HepG2 (cell line): ENCODE measurements at regions not wholly inside any gene's neighbourhood (a gene's known extent, or its start where the extent isn't known, plus 50 kb on each side); places are given as distances from the start of the nearest gene placed in this dataset.

Experiments
- ATAC-seq: fragments of 200-7000 bp; cut with Tn5 transposase; 3 replicates; pipeline ENCODE4 v1.9.1; 2020; ENCODE audit warnings: mild to moderate bottlenecking, moderate library complexity
- BruUV-seq: library from RNA; stranded (reverse); fragments of 400-500 nt; replicated peaks from 2 replicates; lab custom pipeline; 2021; lab: Mats Ljungman, UMichigan
- CTCF ChIA-PET: fragments of 300-600 bp; formaldehyde crosslinking; extraction: SDS; loops from one replicate; lab custom pipeline; 2021; ENCODE audit warnings: low total read pairs, inconsistent platforms, low intra/inter-chr PET ratio; lab: Yijun Ruan, JAX
- POLR2A ChIA-PET: fragments of 350-600 bp; sonication (Branson Sonifier 250); formaldehyde crosslinking; loops from one replicate; lab custom pipeline; 2020; ENCODE audit warnings: antibody characterized with exemption, inconsistent platforms; lab: Yijun Ruan, JAX
- DNase-seq: peaks from one replicate; pipeline ENCODE4 v3.0.0-alpha.2; 2015; ENCODE audit warnings: low spot score
- FAIRE-seq: peaks from 3 replicates; lab custom pipeline; 2011; peaks lifted over from hg19 to GRCh38; lab: Jason Lieb, UNC
- H2AFZ ChIP-seq: one replicate; pipeline ENCODE4 v1.6.1; 2011; ENCODE audit warnings: low read length, inconsistent platforms
- H3K27ac ChIP-seq: fragments of 300-600 bp; 3 replicates; pipeline ENCODE4 v1.8.0; 2011; ENCODE audit warnings: mixed run types, mild to moderate bottlenecking, mixed read lengths, low read length, inconsistent platforms; ENCODE audit not compliant: insufficient read depth; ENCODE audit errors: extremely low read length
- H3K27me3 ChIP-seq, 2 experiments: fragments of 200-600 bp in 1 of 2; 2 replicates in 1 of 2; 3 replicates in 1 of 2; pipeline versions ENCODE4 v1.6.0 to v1.8.0; 2011; ENCODE audit warnings: low read length in 2 of 2, mild to moderate bottlenecking in 2 of 2, moderate library complexity in 2 of 2, inconsistent platforms in 1 of 2; ENCODE audit not compliant: insufficient read depth in 2 of 2, control insufficient read depth in 1 of 2
- H3K36me3 ChIP-seq, 2 experiments: fragments of 200-600 bp in 1 of 2; replicated peaks in 1 of 2; 2 replicates in 1 of 2; 3 replicates in 1 of 2; pipeline versions ENCODE4 v1.5.1 to v1.8.0; 2011; ENCODE audit warnings: low read length in 2 of 2, inconsistent platforms in 1 of 2; ENCODE audit not compliant: insufficient read depth in 2 of 2, control insufficient read depth in 1 of 2
- H3K4me1 ChIP-seq: 2 replicates; pipeline ENCODE4 v1.5.1; 2012; ENCODE audit warnings: low read length, inconsistent platforms; ENCODE audit not compliant: insufficient read depth
- H3K4me2 ChIP-seq: 2 replicates; pipeline ENCODE4 v1.6.0; 2011; ENCODE audit warnings: low read depth, low read length, inconsistent platforms
- H3K4me3 ChIP-seq, 3 experiments: fragments of 200-600 bp in 1 of 3; sonication (generic), shearing (Covaris generic) in 1 of 3; replicated peaks in 1 of 3; 2 replicates each; pipeline ENCODE4 v1.5.1; 2011 to 2016; ENCODE audit warnings: low read length in 3 of 3, inconsistent platforms in 2 of 3, low read depth in 2 of 3, mild to moderate bottlenecking in 2 of 3, control low read depth in 1 of 3, mixed read lengths in 1 of 3; ENCODE audit not compliant: insufficient read depth in 1 of 3
- H3K79me2 ChIP-seq: one replicate; pipeline ENCODE4 v1.6.1; 2011; ENCODE audit warnings: low read length, inconsistent platforms; ENCODE audit not compliant: insufficient read depth
- H3K9ac ChIP-seq: 2 replicates; pipeline ENCODE4 v1.6.0; 2011; ENCODE audit warnings: mild to moderate bottlenecking, low read depth, low read length, inconsistent platforms; ENCODE audit not compliant: insufficient read depth
- H3K9me3 ChIP-seq: 2 replicates; pipeline ENCODE4 v1.5.1; 2012; ENCODE audit warnings: mild to moderate bottlenecking, low read length
- H4K20me1 ChIP-seq: 2 replicates; pipeline ENCODE4 v1.6.0; 2011; ENCODE audit warnings: inconsistent platforms, mild to moderate bottlenecking, low read length, moderate library complexity; ENCODE audit not compliant: insufficient read depth
- DNMT1 ChIP-seq: sonication (generic); formaldehyde crosslinking; IDR thresholded peaks from 2 replicates; pipeline ENCODE4 v1.5.1; 2020; ENCODE audit warnings: mild to moderate bottlenecking, missing genetic modification reagents
- FIP1L1 ChIP-seq: fragments of 200-400 bp; formaldehyde crosslinking; IDR thresholded peaks from 2 replicates; pipeline ENCODE4 v1.6.1; 2018; ENCODE audit warnings: low read depth, mild to moderate bottlenecking, low read length, moderate library complexity, borderline replicate concordance; ENCODE audit not compliant: insufficient read depth
- HBP1 ChIP-seq: IDR thresholded peaks from 2 replicates; pipeline ENCODE4 v1.6.1; 2016; ENCODE audit warnings: low read depth, control low read depth
- IRF2 ChIP-seq: IDR thresholded peaks from 2 replicates; pipeline ENCODE4 v1.6.1; 2018; ENCODE audit warnings: missing genetic modification reagents, missing compliant biosample characterization
- KAT8 ChIP-seq: IDR thresholded peaks from 2 replicates; pipeline ENCODE4 v1.6.1; 2016; ENCODE audit warnings: missing genetic modification reagents, missing compliant biosample characterization
- MAZ ChIP-seq, 2 experiments: sonication (generic) in 1 of 2; formaldehyde crosslinking in 1 of 2; IDR thresholded peaks; 2 replicates each; pipeline versions ENCODE4 v1.5.0 to v1.6.1; 2012 to 2020; ENCODE audit warnings: low read depth in 2 of 2, mild to moderate bottlenecking in 2 of 2, borderline replicate concordance in 1 of 2, improper control_type of control experiment in 1 of 2, low read length in 1 of 2, missing genetic modification reagents in 1 of 2, moderate library complexity in 1 of 2
- NR2C2 ChIP-seq: sonication (generic); formaldehyde crosslinking; IDR thresholded peaks from 2 replicates; pipeline ENCODE4 v1.4.0; 2020; ENCODE audit warnings: missing genetic modification reagents, mild to moderate bottlenecking, moderate library complexity, borderline replicate concordance
- NR2F2 ChIP-seq: IDR thresholded peaks from 2 replicates; pipeline ENCODE4 v1.6.1; 2012; ENCODE audit warnings: low read depth, inconsistent platforms, borderline replicate concordance
- ONECUT2 ChIP-seq: sonication (generic); formaldehyde crosslinking; IDR thresholded peaks from 2 replicates; pipeline ENCODE4 v1.4.0; 2020; ENCODE audit warnings: missing genetic modification reagents
- POLR2G ChIP-seq: fragments of 200-400 bp; formaldehyde crosslinking; IDR thresholded peaks from 2 replicates; pipeline ENCODE4 v1.6.1; 2018; ENCODE audit warnings: mild to moderate bottlenecking, low read depth, low read length, moderate library complexity
- SNAPC2 ChIP-seq: sonication (generic); formaldehyde crosslinking; IDR thresholded peaks from 2 replicates; pipeline ENCODE4 v1.8.1; 2022; ENCODE audit warnings: mild to moderate bottlenecking, missing genetic modification reagents
- TFDP2 ChIP-seq: sonication (generic); formaldehyde crosslinking; IDR thresholded peaks from 2 replicates; pipeline ENCODE4 v1.4.0; 2020; ENCODE audit warnings: missing genetic modification reagents
- ZNF180 ChIP-seq: sonication (generic); formaldehyde crosslinking; IDR thresholded peaks from 2 replicates; pipeline ENCODE4 v1.4.0; 2020; ENCODE audit warnings: low read depth, missing genetic modification reagents, borderline replicate concordance
- ZNF331 ChIP-seq: sonication (generic); formaldehyde crosslinking; IDR thresholded peaks from 2 replicates; pipeline ENCODE4 v1.4.0; 2020; ENCODE audit warnings: missing genetic modification reagents
- ZNF570 ChIP-seq: sonication (generic); formaldehyde crosslinking; IDR thresholded peaks from 2 replicates; pipeline ENCODE4 v1.4.0; 2020; ENCODE audit warnings: mild to moderate bottlenecking, missing genetic modification reagents, borderline replicate concordance
- ZNF772 ChIP-seq: sonication (generic); formaldehyde crosslinking; IDR thresholded peaks from 2 replicates; pipeline ENCODE4 v1.5.0; 2020; ENCODE audit warnings: mild to moderate bottlenecking, missing genetic modification reagents
- WGBS: methylation state at CpG from one replicate; pipeline ENCODE4 v1.1.6; 2017; ENCODE audit warnings: low lambda C conversion rate; 5-methylcytosine and 5-hydroxymethylcytosine counted together
- in situ Hi-C: cut with HindIII; loops from 2 replicates; pipeline ENCODE4 v1.10.0; 2017; ENCODE audit warnings: low pct_unique_long_range_greater_than_20kb; ENCODE audit not compliant: extremely low pct_ligation_motif_present
- intact Hi-C: fragments of 100-400 bp; cut with micrococcal nuclease; formaldehyde crosslinking; loops from one replicate; pipeline ENCODE4 v1.10.0; 2022; ENCODE audit not compliant: unreplicated experiment

- no peak for TF ChIP-seq MAZ (IDR thresholded peaks at IDR 0.05; ENCODE audit: borderline replicate concordance, low read depth, low read length)
- no peak for TF ChIP-seq MAZ (CRISPR knock-in tag; IDR thresholded peaks at IDR 0.05; ENCODE audit: low read depth)
Observed at GRCh38 chr2:189234991-189235390, 55.4 kb upstream of the COL5A2 start (continued).

GRCh38 chr2:189236066-189236465 lies 56.5 kb upstream of the COL5A2 start:
- no peak overlapping the region for H2AFZ ChIP-seq
- no peaks in the 10 kb centered on the region for H3K79me2 ChIP-seq
- no peak for FAIRE-seq
- H3K9me3 ChIP-seq: no peaks in the 10 kb centered on the region
- CTCF ChIA-PET: no interaction called here
- H3K27ac ChIP-seq: no peak overlapping the region
- no peaks in the 10 kb centered on the region for H4K20me1 ChIP-seq
- H3K4me3 ChIP-seq: no peak overlapping the region
- H3K36me3 ChIP-seq: no peaks in the 10 kb centered on the region
- H3K27me3 ChIP-seq: no peaks in the 10 kb centered on the region
- H3K4me2 ChIP-seq: no peak overlapping the region
- TF ChIP-seq NR2F2: no peak
- TF ChIP-seq DNMT1: no peak
- no peak for TF ChIP-seq KAT8 (CRISPR knock-in tag)
- TF ChIP-seq IRF2 (CRISPR knock-in tag): no peak
- TF ChIP-seq NR2C2 (CRISPR knock-in tag): no peak
- no peak for TF ChIP-seq SNAPC2 (CRISPR knock-in tag)
- no peak for TF ChIP-seq ZNF772
- no peak for TF ChIP-seq ONECUT2 (CRISPR knock-in tag)
- no peak for TF ChIP-seq FIP1L1
- no peak for TF ChIP-seq ZNF331
- TF ChIP-seq HBP1 (CRISPR knock-in tag): no peak
- TF ChIP-seq TFDP2 (CRISPR knock-in tag): no peak
- no peak for TF ChIP-seq POLR2G
- TF ChIP-seq ZNF570 (CRISPR knock-in tag): no peak
- TF ChIP-seq ZNF180: no peak
- intact Hi-C loops (no loop called here), in situ Hi-C loops (no loop called here)
- no peaks in the 10 kb centered on the region for H3K4me1 ChIP-seq
- POLR2A ChIA-PET: no interaction called here
- no peak overlapping the region for H3K9ac ChIP-seq
- DNase-seq: no peak
- no TSS peak for BruUV-seq
- WGBS: 41% methylated on average over 2 of the region's 2 CpGs
- ATAC-seq: no peak
